ENCODE measurements at regions not wholly inside any gene's neighbourhood (a gene's known extent, or its start where the extent isn't known, plus 50 kb on each side); places are given as distances from the start of the nearest gene placed in this dataset.

GRCh38 chr13:109415057-109415456 is 371.3 kb downstream of the IRS2 start:
- TF ChIP-seq CTCF (IDR thresholded peaks at IDR 0.05) (no peak), POLR2A (IDR thresholded peaks at IDR 0.05) (no peak)
